ENCODE measurements at regions not wholly inside any gene's neighbourhood (a gene's known extent, or its start where the extent isn't known, plus 50 kb on each side); places are given as distances from the start of the nearest gene placed in this dataset.

GRCh38 chr9:91158946-91159345 lies 202.8 kb downstream of the AUH start:
- DNase-seq (ENCODE audit: low read depth) = no peak

- DNase-seq (ENCODE audit: low read depth) = no peak
Measured at GRCh38 chr9:91159664-91160121, 202.0 kb downstream of the AUH start.

GRCh38 chr9:91160181-91160580 lies 201.5 kb downstream of the AUH start:
- DNase-seq (ENCODE audit: low read depth) = no peak

GRCh38 chr9:91160599-91161464 lies 200.9 kb downstream of the AUH start:
- DNase-seq (ENCODE audit: low read depth) = no peak

- no peak for DNase-seq (ENCODE audit: low read depth)
Measured at GRCh38 chr9:91161465-91162300, 200.0 kb downstream of the AUH start.

GRCh38 chr9:91162311-91162710 lies 199.4 kb downstream of the AUH start:
- DNase-seq (ENCODE audit: low read depth) = no peak

- DNase-seq (ENCODE audit: low read depth) = no peak
Measured at GRCh38 chr9:91162784-91163443, 198.8 kb downstream of the AUH start.

- DNase-seq (ENCODE audit: low read depth) = no peak
Measured at GRCh38 chr9:91163444-91163772, 198.3 kb downstream of the AUH start.

GRCh38 chr9:91163773-91164471 lies 197.8 kb downstream of the AUH start:
- DNase-seq (ENCODE audit: low read depth) = no peak
